Right hindlimb (tissue), 1 donor: ENCODE measurements at regions not wholly inside any gene's neighbourhood (a gene's known extent, or its start where the extent isn't known, plus 50 kb on each side); places are given as distances from the start of the nearest gene placed in this dataset.

Experiments used
- DNase-seq: peaks from one replicate; pipeline ENCODE4 v3.0.0-alpha.2; 2018

DNA sequence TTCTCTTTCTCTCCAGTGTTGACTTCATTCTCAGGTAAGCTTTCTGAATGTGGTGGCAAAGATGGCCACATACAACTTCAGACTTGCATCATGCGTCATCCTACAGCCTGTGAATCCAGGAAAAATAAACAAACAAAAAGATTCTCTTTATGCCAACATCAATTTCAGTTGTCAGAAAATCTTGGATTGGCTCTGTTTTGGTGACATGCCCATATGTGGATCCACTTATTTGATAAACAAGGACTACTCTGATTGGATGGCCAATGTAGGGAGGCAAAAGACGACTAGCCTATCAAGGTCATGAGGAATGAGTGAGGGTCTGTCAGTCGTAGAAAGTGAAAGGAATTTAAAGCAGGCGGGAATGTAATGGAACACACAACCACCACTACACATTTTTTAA is 866.6 kb downstream of the USP25 start:
- DNase-seq: no peak

DNA sequence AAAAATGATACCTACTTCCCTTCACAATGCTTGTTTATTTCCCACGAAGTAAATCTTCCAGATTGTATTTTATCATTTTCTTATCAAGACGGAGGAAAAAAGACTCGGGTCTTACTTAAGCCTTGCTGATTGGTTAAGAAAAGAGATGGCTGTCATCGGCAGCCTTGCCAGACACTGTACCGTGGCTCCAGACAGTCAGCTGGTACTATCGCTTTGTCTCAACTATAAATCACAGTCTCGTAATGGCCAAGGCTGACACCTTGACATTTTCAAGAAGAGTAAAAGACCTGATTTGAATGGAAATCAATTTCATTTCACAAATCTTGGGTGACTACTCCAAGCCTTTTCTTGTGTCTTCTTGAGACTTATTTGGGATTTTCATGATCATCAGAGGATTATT is 868.0 kb downstream of the USP25 start:
- DNase-seq: no peak

DNA sequence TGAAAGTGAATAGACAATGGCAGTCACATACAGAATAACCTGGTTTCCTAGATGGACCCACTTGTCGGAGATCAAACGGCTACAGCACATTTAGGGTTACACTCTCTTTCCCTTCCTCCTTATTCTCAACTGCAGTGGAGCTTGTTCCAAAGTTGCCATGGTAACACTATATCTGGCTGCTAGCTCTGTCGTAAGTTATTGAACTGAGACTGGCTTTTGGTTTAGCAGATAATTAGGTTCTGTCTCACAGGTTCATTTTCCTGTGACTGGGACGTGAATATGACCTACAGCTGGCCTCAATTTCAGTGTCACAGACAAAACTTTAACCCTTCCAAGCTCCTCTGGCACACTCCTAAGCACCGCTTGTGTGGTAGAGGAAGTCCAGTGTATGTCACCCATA is 875.8 kb downstream of the USP25 start:
- DNase-seq: peak; percentile 67

DNA sequence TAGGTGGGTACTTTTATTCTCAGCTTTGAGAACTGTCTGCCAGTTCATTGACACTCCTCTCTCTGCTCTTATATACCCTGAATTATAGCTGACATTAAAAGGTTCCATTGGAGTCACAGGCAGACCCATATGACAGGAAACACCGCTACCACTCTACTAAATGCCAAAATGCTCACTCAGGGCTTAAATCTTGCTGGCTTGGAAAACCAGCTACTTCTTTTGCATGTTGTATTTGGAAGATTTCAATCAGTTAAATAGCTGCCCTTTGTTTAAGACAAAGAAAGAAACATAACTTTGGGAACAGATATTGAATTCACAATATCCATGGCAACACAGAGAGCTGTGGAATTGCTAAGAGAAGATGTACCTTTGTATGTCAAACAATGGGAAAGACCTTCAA is 876.5 kb downstream of the USP25 start:
- DNase-seq: no peak

DNA sequence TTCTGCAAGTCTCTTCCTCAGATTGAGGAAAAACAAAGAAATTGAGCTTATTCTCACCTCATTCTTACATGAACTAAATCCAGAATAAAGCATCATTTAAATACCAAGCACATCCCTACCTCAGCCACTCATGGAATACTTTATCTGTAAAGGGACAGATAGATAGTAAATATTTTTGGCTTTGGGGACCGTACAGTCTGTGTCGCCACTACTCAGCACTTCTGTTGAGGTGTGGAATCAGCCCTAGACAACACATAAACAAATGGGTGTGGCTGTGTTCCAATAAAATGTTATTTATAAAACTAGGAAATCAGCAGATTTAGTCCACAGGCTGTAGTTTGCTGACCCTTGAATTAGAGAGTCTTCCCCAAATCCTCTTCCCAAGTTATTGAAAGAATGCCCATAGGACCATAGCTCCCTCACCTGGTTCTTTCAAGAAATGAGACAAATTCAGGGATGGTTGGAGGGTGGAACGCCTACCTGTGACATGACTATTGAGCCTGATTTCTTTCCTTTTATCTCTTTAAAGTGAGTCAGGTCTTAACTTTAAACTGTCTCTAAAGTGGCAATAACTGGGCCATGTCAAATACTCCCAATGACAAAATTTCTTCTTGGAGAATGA is 878.5 kb downstream of the USP25 start:
- DNase-seq: no peak

DNA sequence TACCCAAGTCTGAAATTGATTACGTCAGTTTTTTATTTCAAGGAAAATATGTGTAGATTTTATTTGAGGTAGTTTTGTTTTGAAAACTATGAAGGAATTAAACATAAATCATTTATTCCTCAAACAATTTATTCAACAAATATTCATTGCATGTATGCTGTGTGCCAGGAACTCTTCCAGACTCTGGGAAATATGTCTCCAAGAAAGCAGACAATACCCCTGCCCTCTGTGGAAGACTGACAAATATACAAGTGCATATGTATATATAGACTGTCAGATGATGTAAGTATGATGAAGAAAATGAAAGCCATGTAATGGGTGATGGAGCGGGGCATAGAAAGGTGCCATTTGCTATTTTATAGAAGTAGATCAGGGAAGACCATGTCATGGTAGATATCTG is 889.5 kb downstream of the USP25 start:
- no peak for DNase-seq

DNA sequence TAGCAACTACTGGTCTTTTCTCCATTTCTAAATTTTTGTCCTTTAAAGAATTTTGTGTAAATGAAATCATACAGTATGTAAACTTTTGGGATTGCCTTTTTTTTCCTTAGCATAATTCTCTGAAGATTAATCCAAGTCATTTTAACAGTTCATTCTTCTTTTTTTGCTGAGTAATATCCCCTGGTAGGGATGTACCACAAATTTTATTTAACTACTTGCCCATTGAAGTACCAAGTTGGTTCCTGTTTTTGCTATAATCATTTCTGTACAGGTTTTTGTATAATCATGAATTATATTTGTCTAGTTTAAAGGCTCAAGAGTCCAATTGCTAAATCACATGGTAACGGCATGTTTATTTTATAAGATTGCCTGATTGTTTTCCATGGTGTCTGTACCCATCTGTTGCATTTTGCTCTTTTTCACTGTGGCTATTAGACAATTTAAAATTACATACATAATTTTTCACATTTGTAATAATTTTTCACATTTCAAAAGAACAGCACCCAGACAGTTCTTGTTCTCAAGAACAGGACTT is 891.1 kb downstream of the USP25 start:
- no peak for DNase-seq

DNA sequence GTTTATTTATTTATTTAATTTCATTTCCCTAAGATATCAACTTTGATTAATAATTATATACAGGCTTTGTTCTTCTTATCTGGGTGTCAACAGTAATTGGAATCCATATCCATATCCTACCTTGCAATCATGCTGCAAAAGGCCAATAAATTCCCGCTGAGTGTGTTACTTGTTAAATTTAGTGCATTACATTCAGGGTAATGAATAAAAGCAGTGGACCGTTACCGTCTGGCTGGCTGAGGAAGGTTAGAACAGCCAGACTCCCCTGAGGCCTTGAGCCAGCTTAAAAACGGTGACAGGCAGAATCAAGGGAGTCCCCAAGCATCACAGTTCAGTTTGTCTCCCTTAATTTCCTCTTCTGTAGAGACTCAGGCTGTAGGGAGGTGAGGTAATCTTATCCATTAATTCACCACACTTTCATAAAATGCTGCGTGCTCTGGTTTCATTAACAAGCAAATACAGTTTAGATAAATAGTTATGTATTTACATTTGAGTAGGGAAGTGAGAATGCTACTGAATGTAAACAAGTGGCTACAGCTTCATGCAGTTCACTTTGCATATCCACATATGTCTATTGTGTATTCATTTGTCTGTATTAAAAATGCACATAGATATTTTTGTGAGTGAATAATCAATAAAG is 888.2 kb upstream of the CXADR start:
- DNase-seq: no peak

DNA sequence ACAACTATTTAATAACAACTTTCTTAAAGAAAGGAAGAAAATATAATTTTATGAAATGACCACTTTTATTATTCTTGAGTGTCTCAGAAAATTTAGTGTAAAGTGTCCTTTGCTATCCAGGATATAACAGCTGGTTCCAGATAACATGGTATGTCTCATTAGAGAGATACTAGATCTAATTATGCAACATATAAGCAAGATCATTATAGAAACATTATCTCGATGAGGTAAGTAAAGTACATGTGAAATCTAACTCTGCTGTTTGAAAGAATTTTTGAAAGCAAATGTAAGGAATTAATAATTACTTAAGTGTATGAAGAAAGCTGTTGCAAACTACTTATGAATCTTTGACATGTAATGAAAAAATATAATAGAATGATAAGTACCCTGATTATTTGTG is 887.4 kb upstream of the CXADR start:
- DNase-seq: no peak

DNA sequence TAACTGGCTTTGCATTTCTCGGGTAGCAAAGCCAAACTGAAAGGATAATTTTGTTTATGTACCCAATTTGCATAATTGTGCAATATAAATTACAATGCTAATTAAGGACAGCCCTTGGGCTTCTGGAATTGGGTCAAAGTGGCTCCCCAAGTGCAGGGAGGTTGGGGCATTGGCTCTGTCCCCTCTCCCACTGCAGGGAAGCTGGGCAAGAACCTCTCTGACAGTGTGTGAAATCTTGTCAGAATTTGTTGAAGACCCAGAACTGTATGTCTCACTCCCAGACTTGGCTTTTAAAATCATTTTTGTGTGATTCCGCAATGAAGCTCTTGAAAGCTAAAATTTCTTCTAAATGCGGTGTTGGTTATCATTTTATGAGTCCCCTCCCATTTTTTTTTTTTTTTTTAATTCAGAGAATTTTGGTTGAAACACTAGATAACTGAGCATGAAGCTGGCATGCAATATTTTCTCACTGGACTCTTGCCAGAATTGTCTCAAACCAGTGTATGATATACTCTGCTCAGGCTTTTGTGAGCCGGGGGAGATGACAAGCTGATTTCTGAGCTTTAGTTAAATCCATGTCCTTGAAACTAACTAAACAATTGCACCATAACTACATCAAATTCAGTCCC is 878.9 kb upstream of the CXADR start:
- peak; percentile 30 for DNase-seq

DNA sequence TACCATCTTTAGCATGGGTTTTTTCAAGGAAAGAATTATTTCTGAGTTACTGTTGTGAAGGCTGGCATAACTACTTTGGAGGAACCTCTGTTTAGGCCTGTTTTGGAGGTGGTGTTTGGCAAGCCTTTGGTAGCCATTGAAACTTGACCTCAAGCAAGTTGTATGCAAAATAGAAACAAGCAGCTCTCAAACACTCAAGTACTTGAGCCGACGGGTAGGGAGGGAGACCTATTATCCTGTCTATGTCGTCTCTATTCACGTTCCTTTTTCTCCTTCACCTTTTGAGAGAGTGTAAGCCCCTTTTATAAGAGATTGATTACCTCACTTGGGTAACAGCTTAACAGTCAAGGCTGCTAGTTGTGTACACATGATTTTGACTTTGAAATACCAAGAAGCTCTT is 878.3 kb upstream of the CXADR start:
- no peak for DNase-seq

DNA sequence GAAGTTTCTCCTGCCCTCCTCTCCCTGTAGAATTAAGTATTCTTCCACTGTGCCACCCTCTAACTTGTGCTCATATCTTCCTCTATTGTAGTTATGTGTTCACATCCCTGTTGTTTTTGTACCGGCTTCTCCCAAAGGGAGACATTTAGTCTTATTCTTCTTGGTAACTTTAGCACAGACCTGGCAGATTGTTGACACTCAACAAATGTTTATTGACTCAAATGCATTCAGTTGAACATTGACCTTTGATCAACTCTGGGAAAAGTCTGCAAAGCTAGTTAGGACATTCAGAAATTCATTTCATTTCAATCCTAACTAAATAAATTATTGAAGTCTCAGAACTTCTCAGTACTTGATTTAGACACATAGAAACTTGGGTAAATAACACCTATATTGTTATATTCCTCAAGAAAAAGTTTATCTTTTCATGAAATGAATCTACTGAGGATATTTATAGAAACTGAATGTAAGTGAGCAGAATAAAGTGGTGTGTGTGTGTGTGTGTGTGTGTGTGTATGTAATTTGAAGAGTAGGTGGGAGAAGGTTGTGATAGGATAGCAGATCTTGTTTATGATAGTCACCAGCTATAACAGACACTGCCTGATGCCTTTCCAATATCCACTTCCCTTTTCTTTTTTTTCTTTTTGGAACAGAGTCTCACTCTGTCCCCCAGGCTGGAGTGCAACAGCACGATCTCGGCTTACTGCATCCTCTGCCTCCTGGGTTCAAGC is 872.4 kb upstream of the CXADR start:
- no peak for DNase-seq

DNA sequence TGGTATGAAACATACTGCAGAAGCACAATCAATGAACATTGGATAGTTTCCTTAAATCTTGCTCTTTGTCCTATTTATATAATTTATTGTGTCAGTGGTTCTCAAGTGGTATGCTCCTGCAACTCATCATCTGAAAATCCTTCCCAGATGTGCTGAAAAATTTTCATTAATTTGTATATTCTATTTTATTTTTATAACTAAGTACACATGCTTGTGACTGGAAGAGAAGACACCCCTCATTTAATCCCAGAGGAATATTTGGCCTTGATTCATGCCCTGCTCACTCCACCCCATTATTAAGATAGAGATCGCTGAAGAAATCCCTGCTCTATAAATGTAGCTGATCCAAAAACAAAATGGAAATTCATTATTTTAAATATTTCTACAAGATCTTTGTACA is 870.5 kb upstream of the CXADR start:
- DNase-seq: no peak

DNA sequence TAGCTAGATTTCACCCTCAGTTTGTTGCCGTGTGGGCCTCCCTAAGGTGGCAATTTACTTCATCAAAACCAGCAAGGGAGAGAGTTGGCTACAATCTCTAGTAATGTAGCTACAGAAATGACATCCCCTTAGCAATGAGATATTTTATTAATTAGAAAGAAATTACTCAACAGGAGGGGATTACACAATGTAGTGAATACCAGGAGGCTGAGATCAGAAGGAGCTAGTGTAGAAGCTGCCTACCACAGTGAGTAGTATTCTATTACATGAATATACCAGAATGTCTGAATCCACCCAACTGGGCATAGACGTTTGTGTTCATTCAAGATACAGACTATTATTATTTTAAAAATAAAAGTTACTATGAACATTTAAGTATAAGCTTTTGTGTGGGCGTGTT is 868.2 kb upstream of the CXADR start:
- no peak for DNase-seq

DNA sequence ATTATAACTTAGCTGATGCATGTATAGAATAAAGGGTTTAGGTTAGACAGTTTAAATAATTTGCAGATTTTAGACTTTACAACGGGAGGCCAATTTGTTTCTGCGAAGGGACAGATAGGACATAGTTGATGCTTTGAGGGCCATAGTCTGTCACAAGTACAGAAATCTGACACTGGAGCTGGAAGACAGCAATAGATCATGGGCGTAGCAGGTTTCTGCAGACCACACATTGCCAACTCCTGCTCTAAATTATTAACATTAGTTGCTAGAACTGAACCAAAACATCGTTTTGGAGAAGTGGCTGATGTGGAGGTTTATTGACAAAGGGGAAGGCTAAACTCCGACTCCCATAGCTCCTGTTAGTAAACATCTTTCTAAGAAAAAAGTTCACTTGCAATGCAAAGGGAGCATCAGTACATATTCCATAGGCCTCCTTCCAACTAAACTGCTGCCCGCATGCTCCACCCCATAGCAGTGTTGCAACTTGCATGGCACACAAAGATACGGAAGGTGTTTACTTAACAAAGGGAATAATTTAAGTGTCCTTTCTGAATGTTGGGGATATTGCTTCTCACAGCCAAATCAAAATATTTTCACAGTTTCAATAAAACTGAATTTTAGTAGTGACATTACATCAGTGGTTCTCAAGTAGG is 862.0 kb upstream of the CXADR start:
- DNase-seq: no peak

DNA sequence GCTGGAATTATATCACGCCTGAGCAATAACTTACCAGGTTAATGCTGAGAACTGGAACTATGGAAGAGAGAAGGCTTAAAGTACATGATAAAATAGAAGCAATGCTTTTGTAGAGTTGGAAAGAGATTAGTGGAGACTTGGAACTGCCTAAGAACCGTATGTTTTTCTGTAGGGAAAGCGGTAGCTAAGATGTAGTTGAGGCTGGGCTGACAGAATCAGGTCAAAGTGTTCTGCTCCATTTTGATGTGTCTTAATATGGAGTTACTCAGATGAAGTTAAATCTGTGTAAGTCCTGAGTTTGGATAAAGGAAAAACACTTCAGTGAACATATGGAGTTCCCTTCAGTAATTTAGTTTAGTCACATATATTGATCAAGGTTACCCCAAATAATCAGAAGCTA is 860.9 kb upstream of the CXADR start:
- DNase-seq: no peak

DNA sequence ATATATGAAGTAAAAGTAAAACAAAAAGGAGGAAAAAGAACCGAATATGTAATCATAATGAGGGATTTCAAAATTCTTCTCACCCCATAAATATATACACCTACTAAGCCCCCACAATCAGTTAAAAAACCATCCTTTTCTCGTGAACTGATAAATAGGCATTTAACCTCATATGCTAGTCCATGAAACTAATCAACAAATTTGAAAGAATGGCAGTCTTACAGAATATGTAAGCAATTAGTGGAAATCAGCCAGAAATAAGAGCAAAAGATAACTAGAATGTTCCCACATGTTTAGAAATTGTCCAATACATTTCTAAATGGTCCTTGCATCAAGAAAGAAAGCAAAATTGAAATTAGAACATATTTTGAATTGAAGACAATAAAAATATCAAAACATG is 849.4 kb upstream of the CXADR start:
- DNase-seq: no peak

DNA sequence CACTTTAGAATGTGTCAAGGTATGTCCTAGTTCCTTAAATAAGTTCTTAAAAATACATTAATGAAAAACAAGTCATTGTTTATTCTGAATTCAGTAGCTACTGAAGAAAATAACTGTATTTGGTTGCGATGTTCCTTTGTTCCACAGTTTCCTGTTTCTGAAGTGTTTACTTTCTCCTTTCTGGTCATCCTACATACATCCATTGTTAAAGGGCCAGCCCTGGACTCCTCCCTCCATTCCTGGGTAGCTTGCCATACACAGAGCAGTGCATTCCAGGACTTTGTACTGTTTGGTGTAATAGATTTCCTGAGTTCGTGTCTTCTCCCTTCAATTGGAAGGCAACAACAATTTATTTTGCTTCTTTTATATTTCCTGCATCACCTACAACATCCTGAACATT is 845.4 kb upstream of the CXADR start:
- DNase-seq: no peak

DNA sequence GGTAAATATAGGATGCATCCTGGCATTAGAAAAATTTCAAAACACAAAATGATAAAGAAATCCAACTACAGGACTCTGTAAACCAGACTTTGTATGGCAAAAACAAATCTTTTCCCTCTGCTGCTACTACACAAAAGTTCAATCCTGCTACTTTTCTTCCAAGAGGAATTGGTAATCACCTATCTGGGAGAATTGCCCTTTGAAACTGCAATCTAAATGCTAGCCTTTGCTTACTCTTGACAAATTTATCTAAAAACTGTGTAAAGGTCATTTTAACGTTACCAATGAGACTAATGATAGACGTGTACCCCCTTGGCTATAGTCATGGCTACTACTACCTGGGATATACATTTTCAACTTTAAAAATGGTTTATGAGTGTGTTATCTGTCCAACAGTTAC is 837.9 kb upstream of the CXADR start:
- no peak for DNase-seq

DNA sequence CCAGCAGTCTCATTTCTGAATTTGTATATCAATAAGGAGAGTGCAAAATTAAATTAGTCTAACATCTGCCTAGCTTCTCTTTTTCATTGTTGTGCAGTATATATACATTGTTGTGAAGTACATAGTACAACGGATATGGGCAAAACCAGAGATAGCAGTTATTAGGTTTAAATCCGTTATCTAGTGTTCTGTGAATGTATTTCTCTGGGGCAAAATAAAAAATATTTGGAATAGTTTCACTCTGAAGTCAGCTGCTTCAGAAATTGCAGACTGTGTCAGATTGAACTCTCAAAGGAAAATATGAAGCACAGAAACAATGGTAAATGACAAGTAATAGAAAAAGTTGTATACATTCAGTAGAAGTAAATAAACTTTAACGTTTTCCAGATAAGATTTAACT is 836.5 kb upstream of the CXADR start:
- no peak for DNase-seq

DNA sequence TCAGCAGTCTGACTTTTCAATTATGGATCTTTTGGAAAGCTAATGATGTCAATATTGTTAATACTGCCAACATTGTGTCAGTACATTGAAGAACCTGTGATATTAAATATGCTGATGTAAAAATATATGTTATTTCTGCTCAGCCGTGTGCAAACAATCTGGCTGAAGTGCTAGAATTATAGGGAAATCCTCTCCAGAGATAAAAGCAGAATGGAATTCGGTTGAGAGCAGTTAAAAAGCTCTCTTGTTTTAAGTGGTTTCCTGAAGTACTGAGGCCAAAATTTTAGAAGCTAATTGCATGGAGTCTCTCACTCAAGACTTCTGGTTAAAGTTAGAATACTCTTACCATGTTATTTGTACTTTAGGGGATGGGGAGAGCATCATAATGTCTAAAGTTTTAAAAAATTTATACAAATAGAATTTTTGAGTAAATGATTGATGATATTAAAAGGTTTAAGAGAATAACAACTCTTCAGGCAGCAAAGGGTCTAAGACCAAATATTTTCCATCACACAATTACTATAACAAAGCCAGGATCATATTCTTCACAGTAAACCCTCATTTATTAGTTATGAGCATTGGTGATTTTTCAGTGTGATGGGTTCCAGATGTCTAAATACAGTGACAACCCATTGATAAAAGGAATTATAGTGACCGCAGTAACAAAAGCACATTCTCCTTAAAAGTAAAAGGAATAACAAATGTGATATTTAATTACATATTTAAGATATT is 834.2 kb upstream of the CXADR start:
- DNase-seq: no peak

DNA sequence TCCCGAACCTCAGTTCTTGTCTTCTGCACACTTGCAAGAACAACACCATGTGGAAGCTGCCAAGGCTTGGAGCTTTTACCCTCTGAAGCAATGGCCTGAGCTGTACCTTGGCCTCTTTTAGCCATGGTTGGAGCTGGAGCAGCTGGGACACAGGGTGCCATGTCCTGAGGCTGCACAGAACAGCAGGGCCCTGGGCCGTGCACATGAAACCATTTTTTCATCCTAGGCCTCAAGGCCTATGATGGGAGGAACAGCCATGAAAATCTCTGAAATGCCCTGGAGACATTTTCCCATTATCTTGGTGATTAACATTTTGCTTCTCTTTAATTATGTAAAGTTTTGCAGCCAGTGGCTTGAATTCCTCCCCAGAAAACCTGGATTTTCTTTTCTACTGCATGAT is 817.8 kb upstream of the CXADR start:
- no peak for DNase-seq

DNA sequence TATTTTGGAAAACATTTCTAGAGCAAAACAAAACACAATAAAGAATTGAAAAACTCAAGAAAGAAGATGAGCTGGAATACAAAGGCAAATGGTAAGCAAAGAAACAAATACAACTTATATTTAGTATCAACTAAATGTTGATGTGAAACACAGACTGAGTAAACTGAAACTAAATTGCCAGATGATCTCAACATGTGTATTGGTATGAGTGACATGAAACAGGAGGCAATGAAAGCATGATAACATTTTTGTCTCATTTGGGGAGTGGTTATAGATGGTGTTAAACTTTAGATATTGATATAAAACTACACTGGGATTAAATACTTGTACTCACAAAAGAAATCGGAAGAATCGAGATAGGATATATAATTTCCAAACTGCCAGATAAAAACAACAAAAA is 805.6 kb upstream of the CXADR start:
- DNase-seq: no peak
